ENCODE measurements at regions not wholly inside any gene's neighbourhood (a gene's known extent, or its start where the extent isn't known, plus 50 kb on each side); places are given as distances from the start of the nearest gene placed in this dataset.

DNA sequence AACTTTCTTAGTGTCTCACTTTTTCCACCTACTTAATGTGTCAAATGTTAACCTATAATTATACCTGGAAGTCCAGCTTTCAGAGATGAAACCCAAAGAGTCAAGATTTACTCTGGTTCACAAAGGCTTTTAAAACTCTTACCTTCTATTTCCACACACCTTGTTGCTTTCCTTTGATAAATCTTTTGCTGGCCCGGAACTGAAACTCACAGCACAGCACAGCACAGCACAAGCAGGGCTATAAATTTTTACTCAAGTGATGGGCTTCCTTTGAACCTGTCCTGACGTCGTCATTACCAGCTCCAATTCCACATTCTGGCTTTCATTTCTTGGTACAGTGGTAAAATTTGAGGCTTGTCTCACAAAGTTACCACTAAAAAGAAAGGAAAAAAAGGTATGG lies 861.0 kb downstream of the SORCS3 start:
- DNase-seq (ENCODE audit: low read depth), result no peak
- no peak overlapping the region for H3K4me3 ChIP-seq (replicated peaks; ENCODE audit: low read depth, low read length)
- TF ChIP-seq, protein P1, sequence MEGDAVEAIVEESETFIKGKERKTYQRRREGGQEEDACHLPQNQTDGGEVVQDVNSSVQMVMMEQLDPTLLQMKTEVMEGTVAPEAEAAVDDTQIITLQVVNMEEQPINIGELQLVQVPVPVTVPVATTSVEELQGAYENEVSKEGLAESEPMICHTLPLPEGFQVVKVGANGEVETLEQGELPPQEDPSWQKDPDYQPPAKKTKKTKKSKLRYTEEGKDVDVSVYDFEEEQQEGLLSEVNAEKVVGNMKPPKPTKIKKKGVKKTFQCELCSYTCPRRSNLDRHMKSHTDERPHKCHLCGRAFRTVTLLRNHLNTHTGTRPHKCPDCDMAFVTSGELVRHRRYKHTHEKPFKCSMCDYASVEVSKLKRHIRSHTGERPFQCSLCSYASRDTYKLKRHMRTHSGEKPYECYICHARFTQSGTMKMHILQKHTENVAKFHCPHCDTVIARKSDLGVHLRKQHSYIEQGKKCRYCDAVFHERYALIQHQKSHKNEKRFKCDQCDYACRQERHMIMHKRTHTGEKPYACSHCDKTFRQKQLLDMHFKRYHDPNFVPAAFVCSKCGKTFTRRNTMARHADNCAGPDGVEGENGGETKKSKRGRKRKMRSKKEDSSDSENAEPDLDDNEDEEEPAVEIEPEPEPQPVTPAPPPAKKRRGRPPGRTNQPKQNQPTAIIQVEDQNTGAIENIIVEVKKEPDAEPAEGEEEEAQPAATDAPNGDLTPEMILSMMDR (IDR thresholded peaks at IDR 0.05; ENCODE audit: low read length, missing control alignments), result no peak

DNA sequence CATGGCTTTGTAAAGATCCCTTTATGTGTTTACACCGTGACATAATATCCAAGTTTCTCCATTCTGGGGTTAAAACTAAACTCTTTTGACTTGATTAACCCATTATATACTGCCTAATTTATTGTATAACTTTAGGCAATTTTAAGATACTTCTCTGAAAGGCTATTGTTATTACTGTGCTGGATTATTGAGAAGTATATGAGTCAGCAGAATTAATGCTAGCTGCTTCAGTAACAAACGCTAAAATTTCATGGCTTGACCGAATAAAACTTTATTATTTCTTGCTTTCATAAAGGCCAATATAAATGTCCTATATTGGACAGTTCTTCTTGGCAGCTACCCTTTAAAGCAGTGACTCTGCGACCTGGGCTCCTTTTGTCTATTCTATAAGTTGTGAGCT lies 853.9 kb downstream of the SORCS3 start:
- DNase-seq (ENCODE audit: low read depth), result no peak
- TF ChIP-seq, protein P1 (IDR thresholded peaks at IDR 0.05; ENCODE audit: low read length, missing control alignments), result no peak

DNA sequence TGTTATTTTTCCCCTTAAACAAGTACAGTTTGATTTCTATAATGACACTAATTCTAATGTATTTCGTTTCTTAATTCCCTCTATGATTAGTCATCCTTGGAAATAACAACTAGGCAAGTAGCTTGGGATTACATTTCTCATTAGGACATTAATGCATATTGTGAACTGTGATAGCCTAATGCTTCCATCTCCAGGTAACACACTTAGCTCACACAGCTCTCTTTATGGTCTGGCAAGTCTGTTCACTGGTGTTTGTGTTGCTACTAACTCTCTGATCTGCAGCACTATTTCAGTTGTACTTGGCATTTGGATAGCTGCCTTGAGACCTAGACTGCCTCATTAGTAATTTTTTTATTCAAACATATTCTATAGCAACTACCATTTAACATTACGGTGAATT lies 853.2 kb downstream of the SORCS3 start:
- no peak for DNase-seq (ENCODE audit: low read depth)
- TF ChIP-seq, protein P1 (IDR thresholded peaks at IDR 0.05; ENCODE audit: low read length, missing control alignments), result no peak
- H3K4me3 ChIP-seq (replicated peaks; ENCODE audit: low read depth, low read length), result no peak overlapping the region

More for the DNA sequence above, 853.9 kb downstream of the SORCS3 start:
- no peak overlapping the region for H3K4me3 ChIP-seq (replicated peaks; ENCODE audit: low read depth, low read length)

DNA sequence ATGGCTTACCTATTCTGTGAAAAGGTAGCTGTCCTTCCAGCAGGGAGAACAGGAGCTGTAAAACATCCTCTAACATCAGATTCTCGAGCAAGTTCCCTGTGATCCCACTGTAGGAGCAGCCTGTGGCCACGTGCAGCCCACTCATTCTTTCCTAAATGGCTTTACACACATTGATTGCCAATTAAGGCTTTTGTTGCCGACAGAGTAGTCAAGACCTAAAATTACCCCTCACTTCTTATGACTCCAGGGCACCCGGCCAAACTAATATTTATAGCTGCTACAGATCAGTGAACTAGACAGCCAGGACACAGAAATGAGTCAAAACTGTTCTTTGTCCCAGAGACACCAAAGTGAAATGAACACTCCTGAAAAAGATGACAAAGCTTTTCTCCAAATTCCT lies 832.1 kb downstream of the SORCS3 start:
- no peak for DNase-seq (ENCODE audit: low read depth)
- no peak overlapping the region for H3K4me3 ChIP-seq (replicated peaks; ENCODE audit: low read depth, low read length)
- TF ChIP-seq, protein P1 (IDR thresholded peaks at IDR 0.05; ENCODE audit: low read length, missing control alignments), result no peak

DNA sequence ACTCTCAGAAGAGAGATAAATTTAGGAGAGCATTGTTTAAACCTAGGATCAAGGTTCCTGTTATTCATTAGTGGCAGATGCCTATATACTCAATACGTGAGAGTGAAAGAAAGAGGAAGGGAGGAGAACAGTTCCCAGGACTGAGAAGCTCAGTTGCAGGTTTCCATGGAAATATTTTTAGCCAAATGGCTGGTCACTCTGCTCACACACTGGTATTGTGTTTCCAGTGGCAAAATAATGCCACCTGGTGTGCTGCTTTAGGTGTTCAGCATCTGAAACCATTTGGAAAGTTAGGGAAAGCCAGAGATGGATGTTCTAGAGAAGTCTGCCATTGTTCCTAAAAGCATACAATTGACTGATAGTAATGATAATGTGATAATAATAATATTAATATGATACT lies 827.7 kb downstream of the SORCS3 start:
- H3K4me3 ChIP-seq (replicated peaks; ENCODE audit: low read depth, low read length), result no peak overlapping the region
- TF ChIP-seq, protein P1 (IDR thresholded peaks at IDR 0.05; ENCODE audit: low read length, missing control alignments), result no peak
- no peak for DNase-seq (ENCODE audit: low read depth)

DNA sequence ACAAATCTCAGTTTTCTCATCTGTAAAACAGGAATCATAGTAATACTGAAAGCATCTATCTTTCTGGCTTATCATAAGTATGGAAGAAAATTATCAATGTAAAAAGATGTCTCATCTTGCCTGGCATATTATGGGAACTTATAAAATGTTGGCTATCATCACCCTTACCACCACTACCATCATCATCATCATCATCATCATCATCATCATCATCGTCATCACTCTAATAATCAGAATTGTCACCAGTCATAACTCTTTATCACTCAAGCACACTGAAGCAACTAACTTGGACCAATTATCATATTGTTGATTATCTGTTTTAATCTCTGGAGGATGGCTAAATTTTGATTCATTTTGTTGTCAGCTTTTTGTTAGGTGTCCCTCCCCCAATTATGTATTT lies 825.4 kb downstream of the SORCS3 start:
- DNase-seq (ENCODE audit: low read depth), result no peak
- no peak overlapping the region for H3K4me3 ChIP-seq (replicated peaks; ENCODE audit: low read depth, low read length)
- TF ChIP-seq, protein P1 (IDR thresholded peaks at IDR 0.05; ENCODE audit: low read length, missing control alignments), result no peak

DNA sequence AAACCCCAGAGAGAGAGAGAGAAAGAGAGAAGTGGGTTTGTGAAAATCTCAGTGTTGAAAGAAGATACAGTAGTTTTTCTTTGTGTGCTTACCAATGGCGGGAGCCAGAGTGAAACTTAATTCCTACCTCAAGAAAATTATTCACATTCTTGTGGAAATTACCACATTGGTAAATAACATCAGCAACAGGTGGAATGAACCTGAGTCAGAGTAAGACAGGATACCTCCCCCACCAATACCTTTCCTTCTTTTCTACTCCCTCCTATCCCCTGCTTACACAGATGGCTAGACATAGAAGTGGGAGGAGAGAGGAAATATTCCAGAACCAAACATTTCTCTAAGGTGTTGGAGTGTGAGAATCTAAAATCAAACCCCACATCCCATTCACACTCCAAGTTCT lies 793.9 kb downstream of the SORCS3 start:
- no peak for DNase-seq (ENCODE audit: low read depth)
- TF ChIP-seq, protein P1 (IDR thresholded peaks at IDR 0.05; ENCODE audit: low read length, missing control alignments), result no peak
- no peak overlapping the region for H3K4me3 ChIP-seq (replicated peaks; ENCODE audit: low read depth, low read length)
